Naive thymus-derived CD8-positive, alpha-beta T cell (primary cell): ENCODE measurements at regions not wholly inside any gene's neighbourhood (a gene's known extent, or its start where the extent isn't known, plus 50 kb on each side); places are given as distances from the start of the nearest gene placed in this dataset.
A peak's percentile ranks its signal among the peaks of the same experiment; 100 is the strongest.

Experiments
- ATAC-seq, 2 donors: fragments of 150-1000 bp; cut with Tn5 transposase in 1 of 2; sonication (Bioruptor Pico), chemical (Tn5 transposase) in 1 of 2; 1 replicate in 1 of 2; 2 replicates in 1 of 2; pipeline ENCODE4 v1.10.0; 2021; ENCODE audit warnings: mild to moderate bottlenecking in 2 of 2, moderate library complexity in 2 of 2
- POLR2A ChIA-PET: fragments of 350-600 bp; sonication (Branson Sonifier 250); formaldehyde crosslinking; loops from one replicate; lab custom pipeline; 2021; ENCODE audit warnings: antibody characterized with exemption; lab: Charles Lee
- DNase-seq, 10 donors: peaks; one replicate each; pipeline versions ENCODE4 v3.0.0 to v3.0.0-alpha.2; 2020 to 2022
- H3K27ac Mint-ChIP-seq, 10 donors: one replicate each; pipeline ENCODE4 v1.8.0; 2020 to 2022; ENCODE audit warnings: mild to moderate bottlenecking in 10 of 10, mixed read lengths in 10 of 10, moderate library complexity in 4 of 10, inconsistent platforms in 1 of 10
- H3K27me3 Mint-ChIP-seq, 5 donors: one replicate each; pipeline ENCODE4 v1.8.0; 2021 to 2022; ENCODE audit warnings: mixed read lengths in 5 of 5
- H3K36me3 Mint-ChIP-seq, 3 donors: one replicate each; pipeline ENCODE4 v1.8.0; 2020 to 2022; ENCODE audit warnings: mixed read lengths in 3 of 3, mild to moderate bottlenecking in 2 of 3, inconsistent platforms in 1 of 3
- H3K4me1 Mint-ChIP-seq, 4 donors: one replicate each; pipeline ENCODE4 v1.8.0; 2021 to 2022; ENCODE audit warnings: mixed read lengths in 4 of 4
- H3K4me3 Mint-ChIP-seq, 10 donors: one replicate each; pipeline ENCODE4 v1.8.0; 2020 to 2022; ENCODE audit warnings: mild to moderate bottlenecking in 10 of 10, mixed read lengths in 10 of 10, moderate library complexity in 6 of 10, inconsistent platforms in 1 of 10
- H3K9me3 Mint-ChIP-seq, 9 donors: one replicate each; pipeline ENCODE4 v1.8.0; 2020 to 2022; ENCODE audit warnings: mixed read lengths in 9 of 9, mild to moderate bottlenecking in 3 of 9, inconsistent platforms in 1 of 9, moderate library complexity in 1 of 9

DNA sequence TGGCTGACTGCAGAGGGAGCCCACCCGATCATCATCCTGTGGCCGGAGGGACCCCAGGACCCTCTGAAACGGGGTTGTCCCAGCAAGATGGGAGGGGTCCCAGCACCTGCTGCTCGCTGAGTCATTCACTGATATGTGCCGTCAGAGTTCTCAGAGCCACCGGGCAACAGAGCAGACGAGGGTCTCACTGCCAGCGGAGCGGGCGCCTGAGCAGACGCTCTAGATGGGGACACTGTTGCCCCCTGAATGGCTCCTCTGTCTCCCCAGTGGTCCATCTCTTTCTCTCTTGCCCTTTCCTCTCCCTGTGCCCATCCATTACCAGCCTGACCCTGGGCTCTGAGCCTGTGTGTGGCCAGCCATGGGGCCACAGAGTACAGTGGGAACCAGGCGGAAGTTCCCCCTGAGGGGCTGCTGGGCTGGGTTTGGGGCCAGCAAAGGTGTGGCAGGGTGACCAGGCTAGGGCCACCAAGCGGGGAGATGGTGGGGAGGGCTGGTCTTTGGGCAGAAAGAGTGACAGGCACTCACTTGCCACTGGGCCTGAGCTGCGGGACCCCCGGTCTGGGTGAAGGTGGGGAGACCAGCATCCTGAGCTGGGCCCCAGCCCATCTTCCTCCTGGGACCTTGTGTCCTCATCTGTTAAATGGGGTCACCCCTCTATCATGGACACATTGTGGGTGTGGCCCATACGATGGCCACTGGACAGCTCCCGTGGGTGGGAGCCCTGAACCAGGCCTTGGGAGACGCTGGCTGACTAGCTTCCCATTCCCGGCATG, 90.9 kb downstream of the HMX1 start:
- POLR2A ChIA-PET, result no interaction called here
- Mint-ChIP-seq H3K27me3 (peaks cover 0 to 8% (median 3%) of the 10 kb centered on the region in 5 donors), H3K27ac (no peak overlapping the region), H3K36me3 (no peaks in the 10 kb centered on the region), H3K4me1 (no peaks in the 10 kb centered on the region), H3K9me3 (no peaks in the 10 kb centered on the region), H3K4me3 (no peak overlapping the region)
- ATAC-seq (no peak), DNase-seq (no peak)

DNA sequence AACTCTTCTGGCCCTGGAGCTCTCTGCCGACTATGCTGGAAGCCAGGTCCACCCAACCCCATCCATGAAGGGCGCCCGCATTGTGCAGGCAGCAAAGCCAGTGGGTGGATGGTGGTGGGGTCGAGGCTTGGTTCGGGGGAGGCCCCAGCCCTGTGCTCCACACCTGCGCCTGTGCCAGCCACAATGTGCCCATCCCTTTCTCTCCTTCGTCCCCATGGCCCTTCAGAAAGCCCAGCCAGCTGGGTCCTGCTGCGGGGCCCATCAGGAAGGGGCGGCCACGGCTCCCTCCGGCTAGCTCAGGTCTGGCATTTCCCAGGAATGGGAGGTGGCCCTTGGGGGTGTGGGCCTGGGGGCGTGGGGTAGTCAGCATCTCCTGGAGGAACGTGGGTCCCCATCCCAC, 91.6 kb downstream of the HMX1 start:
- Mint-ChIP-seq H3K27me3 (peaks cover 0 to 8% (median 3%) of the 10 kb centered on the region in 5 donors), H3K4me1 (no peaks in the 10 kb centered on the region), H3K36me3 (no peaks in the 10 kb centered on the region), H3K4me3 (no peak overlapping the region), H3K9me3 (no peaks in the 10 kb centered on the region), H3K27ac (no peak overlapping the region)
- POLR2A ChIA-PET, result no interaction called here
- ATAC-seq (no peak), DNase-seq (no peak)

DNA sequence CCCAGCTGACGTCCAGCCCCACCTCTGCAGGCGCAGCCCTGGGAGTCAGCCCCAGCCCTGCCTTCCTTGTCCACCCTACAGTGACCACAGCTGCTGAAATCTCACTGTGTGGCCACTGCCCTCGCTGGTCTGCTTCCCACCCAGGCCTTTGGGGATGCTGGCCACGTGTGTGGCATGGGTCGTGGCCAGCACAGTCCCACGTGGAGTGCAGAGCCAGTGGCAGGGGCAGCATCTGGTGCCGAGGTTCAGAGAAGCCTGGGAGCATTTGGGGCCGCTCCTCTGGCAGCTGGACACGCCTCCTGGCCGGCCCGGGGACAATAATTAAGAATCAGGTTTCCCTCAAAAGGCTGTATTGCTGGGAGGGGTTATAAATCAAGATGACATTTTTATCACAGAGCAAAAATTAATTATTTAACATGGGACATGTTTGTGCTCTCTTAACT, 92.1 kb downstream of the HMX1 start:
- Mint-ChIP-seq H3K27ac (no peak overlapping the region), H3K9me3 (no peaks in the 10 kb centered on the region), H3K4me3 (no peak overlapping the region), H3K27me3 (peaks cover 0 to 8% (median 3%) of the 10 kb centered on the region in 5 donors), H3K4me1 (no peaks in the 10 kb centered on the region), H3K36me3 (no peaks in the 10 kb centered on the region)
- no peak for DNase-seq
- ATAC-seq, result no peak
- POLR2A ChIA-PET, result no interaction called here

DNA sequence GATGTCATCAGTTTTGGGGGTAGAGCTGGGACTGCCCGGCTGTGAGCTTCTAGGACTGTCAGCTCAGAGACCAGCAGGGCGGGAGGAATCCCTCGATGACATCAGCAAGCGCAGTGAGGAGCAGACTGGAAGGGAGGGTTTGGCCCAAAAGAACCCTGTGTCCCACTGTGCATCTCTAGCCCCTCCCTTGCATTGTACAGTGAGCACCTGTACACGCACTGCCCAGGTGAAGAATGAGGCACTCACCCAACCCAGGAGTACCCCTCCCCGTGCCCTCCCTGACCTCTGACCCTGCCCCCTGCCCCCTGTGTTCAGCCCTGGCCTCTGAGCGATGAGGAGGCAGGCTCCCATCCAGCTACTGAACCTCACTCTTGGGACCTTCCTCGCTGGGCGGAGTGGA, 92.9 kb downstream of the HMX1 start:
- H3K4me1 Mint-ChIP-seq, result no peaks in the 10 kb centered on the region
- H3K4me3 Mint-ChIP-seq, result no peak overlapping the region
- DNase-seq (no peak), ATAC-seq (no peak)
- no peaks in the 10 kb centered on the region for H3K9me3 Mint-ChIP-seq
- POLR2A ChIA-PET, result no interaction called here
- peaks cover 0 to 8% (median 3%) of the 10 kb centered on the region in 5 donors for H3K27me3 Mint-ChIP-seq
- H3K27ac Mint-ChIP-seq, result no peak overlapping the region
- H3K36me3 Mint-ChIP-seq, result no peaks in the 10 kb centered on the region

GRCh38 chr4:8778291-8778690, 93.3 kb downstream of the HMX1 start:
- no peaks in the 10 kb centered on the region for H3K9me3 Mint-ChIP-seq
- H3K27me3 Mint-ChIP-seq, result peaks cover 0 to 8% (median 3%) of the 10 kb centered on the region in 5 donors
- POLR2A ChIA-PET, result no interaction called here
- no peak overlapping the region for H3K27ac Mint-ChIP-seq
- DNase-seq (peak in 1 of 10 donors; percentile 42), ATAC-seq (no peak)
- no peaks in the 10 kb centered on the region for H3K36me3 Mint-ChIP-seq
- no peaks in the 10 kb centered on the region for H3K4me1 Mint-ChIP-seq
- H3K4me3 Mint-ChIP-seq, result no peak overlapping the region

DNA sequence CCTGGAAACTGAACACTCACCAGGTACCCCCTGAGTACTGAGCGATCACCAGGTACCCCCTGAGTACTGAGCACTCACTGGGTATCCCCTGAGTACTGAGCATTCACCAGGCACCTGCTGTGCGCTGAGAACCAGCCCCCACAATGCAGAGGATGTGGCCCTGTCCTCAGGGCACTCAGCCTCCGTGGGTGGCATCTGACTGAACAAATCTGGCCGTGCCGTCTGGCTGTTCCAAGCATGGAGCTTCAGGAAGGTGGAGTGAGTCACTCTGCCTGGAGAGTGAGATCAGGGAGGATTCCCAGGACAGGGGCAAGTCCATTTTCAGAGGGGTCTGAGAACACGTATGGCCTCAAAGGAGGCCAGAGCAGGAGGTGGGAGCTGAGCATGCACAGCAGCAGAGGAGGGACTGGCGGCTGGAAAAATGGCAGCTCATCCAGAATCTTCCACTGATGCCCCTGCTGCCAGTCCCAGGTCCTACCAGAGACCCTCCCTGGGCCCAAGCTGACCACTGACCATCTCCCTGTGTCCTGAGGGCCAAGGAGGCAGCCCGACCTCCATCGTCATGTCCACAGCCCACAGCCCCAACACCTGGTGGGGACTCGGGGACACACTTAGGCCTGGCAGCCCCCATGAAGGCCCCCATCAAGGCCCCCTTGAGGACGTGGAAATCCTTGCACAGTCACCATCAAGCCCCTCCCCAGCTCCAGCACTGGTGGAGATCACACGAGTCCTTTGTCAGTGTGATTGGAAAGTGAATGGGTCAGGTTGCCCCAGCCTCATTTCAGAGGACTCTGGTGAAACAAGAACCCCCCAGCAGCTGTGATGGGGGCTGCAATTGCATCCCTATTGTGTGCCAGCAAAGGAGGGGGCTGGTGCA, 94.1 kb downstream of the HMX1 start:
- Mint-ChIP-seq H3K9me3 (no peaks in the 10 kb centered on the region), H3K36me3 (no peaks in the 10 kb centered on the region), H3K27me3 (peaks cover 0 to 8% (median 3%) of the 10 kb centered on the region in 5 donors), H3K4me1 (no peaks in the 10 kb centered on the region), H3K27ac (no peak overlapping the region), H3K4me3 (no peak overlapping the region)
- peak in 1 of 10 donors; percentile 48 for DNase-seq
- POLR2A ChIA-PET, result no interaction called here
- ATAC-seq, result no peak

GRCh38 chr4:8776366-8776765, 95.3 kb downstream of the HMX1 start:
- no peaks in the 10 kb centered on the region for H3K9me3 Mint-ChIP-seq
- no peak for ATAC-seq
- H3K36me3 Mint-ChIP-seq, result no peaks in the 10 kb centered on the region
- POLR2A ChIA-PET, result no interaction called here
- no peak for DNase-seq
- H3K4me3 Mint-ChIP-seq, result no peak overlapping the region
- no peaks in the 10 kb centered on the region for H3K4me1 Mint-ChIP-seq
- no peak overlapping the region for H3K27ac Mint-ChIP-seq
- H3K27me3 Mint-ChIP-seq, result peaks cover 0 to 3% (median 0%) of the 10 kb centered on the region in 5 donors

DNA sequence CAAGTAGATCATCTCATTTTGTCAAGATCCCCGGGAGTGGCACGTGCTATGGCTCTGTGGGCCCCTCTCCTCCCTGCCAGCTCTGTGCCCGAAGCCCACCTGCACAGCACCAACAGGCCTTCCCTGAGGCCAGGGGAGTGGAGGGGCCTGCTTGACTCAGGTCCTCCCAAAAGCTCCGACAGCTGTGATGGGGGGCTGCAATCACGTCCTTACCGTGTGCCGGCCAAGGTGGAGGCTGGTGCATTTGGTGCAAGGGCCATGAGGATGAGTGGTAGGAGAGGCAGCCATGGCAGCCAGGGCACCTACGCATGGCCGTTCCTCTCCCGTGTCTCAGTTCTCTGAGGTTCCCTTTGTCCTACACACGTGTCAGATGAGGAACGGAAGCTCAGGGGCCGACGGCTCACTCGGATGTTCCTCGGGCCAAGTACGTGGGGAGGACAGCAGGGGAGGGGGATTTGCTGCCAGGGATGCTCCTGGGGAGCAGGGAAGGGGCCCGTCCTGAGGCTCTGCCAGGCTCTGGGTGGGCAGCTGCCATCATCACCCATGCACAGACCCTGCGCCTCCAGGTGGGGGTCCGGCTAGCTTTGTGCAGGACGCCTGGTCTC, 95.8 kb downstream of the HMX1 start:
- Mint-ChIP-seq H3K27me3 (peaks cover 0 to 3% (median 0%) of the 10 kb centered on the region in 5 donors), H3K27ac (no peak overlapping the region), H3K9me3 (no peaks in the 10 kb centered on the region), H3K4me1 (no peaks in the 10 kb centered on the region), H3K4me3 (no peak overlapping the region), H3K36me3 (no peaks in the 10 kb centered on the region)
- ATAC-seq, result no peak
- DNase-seq, result peak in 1 of 10 donors; percentile 54
- POLR2A ChIA-PET, result no interaction called here

GRCh38 chr4:8775121-8775520, 96.5 kb downstream of the HMX1 start:
- Mint-ChIP-seq H3K36me3 (no peaks in the 10 kb centered on the region), H3K27ac (no peak overlapping the region), H3K4me1 (no peaks in the 10 kb centered on the region), H3K9me3 (no peaks in the 10 kb centered on the region), H3K27me3 (peaks cover 0 to 3% (median 0%) of the 10 kb centered on the region in 5 donors), H3K4me3 (no peak overlapping the region)
- DNase-seq (no peak), ATAC-seq (no peak)
- POLR2A ChIA-PET, result no interaction called here

DNA sequence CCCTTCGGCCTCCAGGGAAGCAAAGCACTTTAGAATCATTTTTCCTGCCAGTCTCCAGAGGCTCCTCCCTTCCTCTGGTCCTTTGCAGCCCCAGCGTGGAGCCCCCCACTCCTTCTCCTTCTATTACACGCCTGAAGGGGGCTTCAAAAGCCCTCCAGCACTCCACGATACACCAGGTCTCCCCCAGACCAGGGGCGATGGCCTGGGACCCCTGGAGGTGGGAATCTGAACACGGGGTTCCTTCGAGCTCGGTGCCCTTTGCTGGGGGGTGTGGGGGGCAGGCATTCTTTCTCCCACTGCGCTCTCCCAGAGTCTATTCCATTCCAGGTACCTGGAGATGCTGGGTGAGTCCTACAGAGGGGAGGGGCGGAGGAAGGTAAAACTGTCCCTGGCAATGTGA, 97.6 kb downstream of the HMX1 start:
- ATAC-seq (no peak), DNase-seq (peak in 1 of 10 donors; percentile 31)
- Mint-ChIP-seq H3K4me1 (no peaks in the 10 kb centered on the region), H3K36me3 (no peaks in the 10 kb centered on the region), H3K4me3 (no peak overlapping the region), H3K27me3 (peaks cover 0 to 3% (median 0%) of the 10 kb centered on the region in 5 donors), H3K27ac (no peak overlapping the region), H3K9me3 (peaks cover 0 to under 1% (median 0%) of the 10 kb centered on the region in 9 donors)
- POLR2A ChIA-PET, result no interaction called here

- Mint-ChIP-seq H3K27me3 (peaks cover 0 to 3% (median 0%) of the 10 kb centered on the region in 5 donors), H3K27ac (no peak overlapping the region), H3K9me3 (peaks cover 0 to 2% (median 0%) of the 10 kb centered on the region in 9 donors), H3K36me3 (no peaks in the 10 kb centered on the region), H3K4me1 (peaks cover 0 to 1% (median 0%) of the 10 kb centered on the region in 4 donors), H3K4me3 (no peak overlapping the region)
- ATAC-seq (no peak), DNase-seq (peak in 1 of 10 donors; percentile 40)
- POLR2A ChIA-PET, result no interaction called here
Observed at GRCh38 chr4:8773124-8773931, 98.3 kb downstream of the HMX1 start.

GRCh38 chr4:8772499-8773123, 99.0 kb downstream of the HMX1 start:
- no peak overlapping the region for H3K27ac Mint-ChIP-seq
- peaks cover 0 to 2% (median 0%) of the 10 kb centered on the region in 9 donors for H3K9me3 Mint-ChIP-seq
- no peak for DNase-seq
- H3K36me3 Mint-ChIP-seq, result no peaks in the 10 kb centered on the region
- H3K4me1 Mint-ChIP-seq, result peaks cover 0 to 1% (median 0%) of the 10 kb centered on the region in 4 donors
- no peak for ATAC-seq
- H3K4me3 Mint-ChIP-seq, result no peak overlapping the region
- peaks cover 0 to 3% (median 0%) of the 10 kb centered on the region in 5 donors for H3K27me3 Mint-ChIP-seq
- POLR2A ChIA-PET, result no interaction called here
